Astrocyte of the cerebellum (primary cell): ENCODE measurements at regions not wholly inside any gene's neighbourhood (a gene's known extent, or its start where the extent isn't known, plus 50 kb on each side); places are given as distances from the start of the nearest gene placed in this dataset.

ENCODE experiments used
- DNase-seq: peaks from one replicate; pipeline ENCODE4 v3.0.0-alpha.2; 2011; ENCODE audit warnings: low read depth
- H3K4me3 ChIP-seq: 2 replicates; pipeline ENCODE4 v1.5.1; 2011; ENCODE audit warnings: mild to moderate bottlenecking, low read depth, low read length, moderate library complexity
- in situ Hi-C: cut with HindIII; loops from 2 replicates; pipeline ENCODE4 v1.10.0; 2017; ENCODE audit warnings: low sequenced_read_pairs
- TF ChIP-seq, protein P1 (sequence below): IDR thresholded peaks from 2 replicates; pipeline ENCODE4 v1.5.1; 2012; ENCODE audit warnings: low read length, low read depth, moderate library complexity, mild to moderate bottlenecking; ENCODE audit errors: missing control alignments

DNA sequence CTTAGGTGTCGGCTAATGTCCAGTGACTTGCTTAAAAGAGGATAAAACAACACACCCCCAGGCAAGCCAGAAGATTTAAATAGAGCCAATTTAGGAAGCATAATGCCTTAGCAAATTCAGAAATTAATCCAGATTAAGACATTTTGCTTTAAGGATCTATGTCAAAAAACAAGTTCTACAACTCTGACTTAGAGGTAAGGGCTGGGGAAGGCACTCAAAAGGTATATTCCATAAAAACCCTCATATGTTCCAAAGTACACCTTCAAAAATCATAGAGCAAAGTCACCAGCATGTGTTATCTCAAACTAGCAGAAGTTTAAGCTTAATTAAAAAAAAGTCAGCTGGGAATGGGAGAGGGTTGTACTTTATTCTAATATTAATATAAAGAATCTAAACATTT, 206.4 kb downstream of the NOL4 start:
- no peak overlapping the region for H3K4me3 ChIP-seq
- no peak for DNase-seq
- in situ Hi-C loops = no loop called here
- TF ChIP-seq, protein P1, sequence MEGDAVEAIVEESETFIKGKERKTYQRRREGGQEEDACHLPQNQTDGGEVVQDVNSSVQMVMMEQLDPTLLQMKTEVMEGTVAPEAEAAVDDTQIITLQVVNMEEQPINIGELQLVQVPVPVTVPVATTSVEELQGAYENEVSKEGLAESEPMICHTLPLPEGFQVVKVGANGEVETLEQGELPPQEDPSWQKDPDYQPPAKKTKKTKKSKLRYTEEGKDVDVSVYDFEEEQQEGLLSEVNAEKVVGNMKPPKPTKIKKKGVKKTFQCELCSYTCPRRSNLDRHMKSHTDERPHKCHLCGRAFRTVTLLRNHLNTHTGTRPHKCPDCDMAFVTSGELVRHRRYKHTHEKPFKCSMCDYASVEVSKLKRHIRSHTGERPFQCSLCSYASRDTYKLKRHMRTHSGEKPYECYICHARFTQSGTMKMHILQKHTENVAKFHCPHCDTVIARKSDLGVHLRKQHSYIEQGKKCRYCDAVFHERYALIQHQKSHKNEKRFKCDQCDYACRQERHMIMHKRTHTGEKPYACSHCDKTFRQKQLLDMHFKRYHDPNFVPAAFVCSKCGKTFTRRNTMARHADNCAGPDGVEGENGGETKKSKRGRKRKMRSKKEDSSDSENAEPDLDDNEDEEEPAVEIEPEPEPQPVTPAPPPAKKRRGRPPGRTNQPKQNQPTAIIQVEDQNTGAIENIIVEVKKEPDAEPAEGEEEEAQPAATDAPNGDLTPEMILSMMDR = no peak

DNA sequence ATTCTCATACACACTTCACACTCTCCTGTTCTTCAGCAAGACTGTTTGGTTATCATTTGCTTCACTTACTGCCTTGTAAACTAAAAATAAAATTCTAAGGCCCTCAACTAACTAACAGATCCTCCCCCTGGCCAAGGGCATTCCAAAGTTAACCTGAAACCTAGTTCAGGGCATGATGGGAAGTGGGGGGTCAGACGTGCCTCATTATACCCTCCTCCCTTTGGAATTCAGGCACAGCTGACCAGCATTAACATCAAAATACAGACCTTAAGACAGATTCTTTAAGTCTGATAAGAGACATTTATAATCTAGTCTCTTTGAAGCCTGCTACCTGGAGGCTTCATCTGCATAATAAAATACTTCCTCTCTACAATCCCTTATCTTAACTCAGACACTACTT, 221.0 kb downstream of the NOL4 start:
- no peak overlapping the region for H3K4me3 ChIP-seq
- TF ChIP-seq, protein P1 = no peak
- in situ Hi-C loops = no loop called here
- DNase-seq = no peak

DNA sequence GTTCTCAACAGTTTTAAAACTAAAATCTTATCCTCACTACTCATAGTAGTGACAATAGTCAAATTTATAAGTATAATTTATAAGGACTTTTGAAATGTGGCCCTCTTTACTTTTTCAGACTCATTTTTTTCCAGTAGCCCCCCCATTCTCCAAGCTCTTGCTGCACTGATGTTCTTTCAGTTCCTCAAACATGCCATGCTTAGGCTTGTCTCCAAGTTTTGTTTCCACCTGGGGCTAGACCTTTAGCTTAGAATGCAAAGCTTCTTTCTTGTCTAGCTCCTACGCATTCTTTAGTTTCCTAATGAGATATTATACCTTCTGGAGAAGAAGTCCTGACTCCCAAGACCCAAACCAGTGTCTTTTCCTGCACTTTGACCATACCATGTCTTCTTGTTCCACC, 222.6 kb downstream of the NOL4 start:
- DNase-seq = no peak
- in situ Hi-C loops = no loop called here
- H3K4me3 ChIP-seq = no peak overlapping the region
- TF ChIP-seq, protein P1 = no peak

DNA sequence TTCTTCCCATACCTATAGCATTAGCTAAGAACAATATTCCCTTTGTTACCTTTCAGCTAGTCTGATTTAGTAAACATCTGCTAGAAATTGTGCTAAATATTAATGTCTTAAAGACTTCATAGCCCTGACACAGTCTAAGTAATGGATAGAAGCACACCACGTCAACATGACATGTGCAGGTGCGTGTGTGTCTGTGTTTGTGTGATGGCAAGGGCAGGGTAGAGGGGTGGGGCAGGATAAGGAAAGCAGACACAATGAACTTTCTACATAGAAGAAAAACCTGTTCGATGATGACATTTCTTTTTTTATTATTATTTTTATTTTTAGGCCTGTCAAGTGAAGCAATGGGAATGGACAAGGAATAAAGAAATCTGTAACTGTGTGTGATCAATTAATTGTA, 223.3 kb downstream of the NOL4 start:
- DNase-seq = no peak
- TF ChIP-seq, protein P1 = no peak
- H3K4me3 ChIP-seq = no peak overlapping the region
- in situ Hi-C loops = no loop called here

DNA sequence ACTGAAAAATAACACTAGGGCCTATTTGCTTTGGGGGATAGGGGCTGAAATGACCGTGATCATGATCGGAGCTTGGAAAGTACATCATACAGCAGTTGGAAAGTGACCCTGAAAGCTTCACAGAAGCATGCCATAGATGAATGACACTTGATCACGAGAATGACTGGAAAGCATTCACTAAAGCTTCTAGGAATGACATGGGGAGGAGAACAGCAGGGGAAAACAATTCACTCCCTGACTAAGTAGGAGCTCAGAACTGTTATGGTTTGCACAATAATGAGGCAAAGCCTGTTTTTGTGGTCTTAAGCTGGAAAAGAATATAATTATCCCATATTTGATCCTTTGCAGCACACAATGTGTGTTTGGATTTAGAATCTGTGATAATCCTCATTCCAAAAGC, 237.5 kb downstream of the NOL4 start:
- TF ChIP-seq, protein P1 = no peak
- in situ Hi-C loops = no loop called here
- DNase-seq = no peak
- H3K4me3 ChIP-seq = no peak overlapping the region

DNA sequence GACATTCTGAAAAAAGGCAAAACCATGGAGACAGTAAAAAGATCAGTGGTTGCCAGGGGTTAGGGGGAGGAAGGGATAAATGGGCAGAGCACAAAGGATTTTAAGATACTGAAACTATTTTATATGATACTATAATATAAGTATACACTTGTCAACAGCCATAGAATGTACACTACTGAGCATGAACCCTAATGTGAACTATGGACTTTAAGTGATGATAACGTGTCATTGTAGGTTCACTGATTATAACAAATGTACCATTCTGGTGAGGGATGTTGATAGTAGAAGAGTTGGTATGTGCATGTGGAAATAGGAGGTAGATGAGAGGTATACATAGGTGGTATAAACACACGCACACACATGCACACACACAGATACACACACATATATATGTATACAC, 241.6 kb downstream of the NOL4 start:
- no peak overlapping the region for H3K4me3 ChIP-seq
- DNase-seq = no peak
- TF ChIP-seq, protein P1 = no peak
- in situ Hi-C loops = no loop called here

DNA sequence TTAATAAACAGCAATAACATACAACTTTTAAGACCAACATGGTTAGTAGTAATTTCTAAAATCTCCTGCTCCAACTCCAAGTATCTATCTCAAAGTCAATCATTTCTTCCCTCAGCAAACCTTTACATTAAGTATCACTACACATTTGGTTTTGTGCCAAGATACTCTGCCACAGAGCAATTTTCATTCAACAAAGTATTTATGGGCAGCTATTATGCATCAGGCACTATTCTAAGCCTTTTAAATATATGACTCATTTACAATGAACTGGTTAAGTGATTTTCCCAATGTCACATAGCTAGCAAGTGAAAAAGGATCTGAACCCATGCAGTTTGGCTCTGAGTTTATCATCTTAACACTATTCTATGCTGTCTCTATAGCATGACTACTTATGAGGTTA, 264.3 kb downstream of the NOL4 start:
- in situ Hi-C loops = no loop called here
- no peak for DNase-seq
- TF ChIP-seq, protein P1 = no peak
- H3K4me3 ChIP-seq = no peak overlapping the region
